ENCODE measurements at regions not wholly inside any gene's neighbourhood (a gene's known extent, or its start where the extent isn't known, plus 50 kb on each side); places are given as distances from the start of the nearest gene placed in this dataset.

GRCh38 chr6:40336940-40337760 lies 250.0 kb downstream of the LRFN2 start:
- no peaks in the 10 kb centered on the region for H3K36me3 ChIP-seq (replicated peaks; ENCODE audit: insufficient read depth, low read depth)
- no peak overlapping the region for H2AFZ ChIP-seq
- no peak overlapping the region for H3K27ac ChIP-seq
- no peak for TF ChIP-seq EZH2phosphoT487 (IDR thresholded peaks at IDR 0.05; ENCODE audit: low read depth, severe bottlenecking, unreplicated experiment)
- no peak for TF ChIP-seq CTCF (IDR thresholded peaks at IDR 0.05; ENCODE audit: poor library complexity)
- TF ChIP-seq EZH2 (IDR thresholded peaks at IDR 0.05; ENCODE audit: borderline replicate concordance): no peak
- H3K4me3 ChIP-seq: no peak overlapping the region
- H3K9me2 ChIP-seq (replicated peaks; ENCODE audit: insufficient read depth): no peaks in the 10 kb centered on the region
- WGBS (ENCODE audit: low lambda C conversion rate, missing lambda C conversion rate): 90% methylated on average over 10 of the region's 10 CpGs
- H3K27me3 ChIP-seq: peaks cover 38% of the 10 kb centered on the region
- DNase-seq (ENCODE audit: low spot score): no peak
- no peaks in the 10 kb centered on the region for H3K79me2 ChIP-seq
- no peaks in the 10 kb centered on the region for H4K20me1 ChIP-seq (ENCODE audit: insufficient read depth, poor library complexity, severe bottlenecking)
- H3K9me3 ChIP-seq (ENCODE audit: low read depth): no peaks in the 10 kb centered on the region
- H3K4me1 ChIP-seq (ENCODE audit: insufficient read depth): no peaks in the 10 kb centered on the region
- no peak overlapping the region for H3K4me2 ChIP-seq

- WGBS (ENCODE audit: low lambda C conversion rate, missing lambda C conversion rate): 93% methylated on average over 1 of the region's 1 CpG
- H3K79me2 ChIP-seq: no peaks in the 10 kb centered on the region
- no peaks in the 10 kb centered on the region for H3K4me1 ChIP-seq (ENCODE audit: insufficient read depth)
- no peaks in the 10 kb centered on the region for H3K9me2 ChIP-seq (replicated peaks; ENCODE audit: insufficient read depth)
- H3K36me3 ChIP-seq (replicated peaks; ENCODE audit: insufficient read depth, low read depth): no peaks in the 10 kb centered on the region
- TF ChIP-seq EZH2phosphoT487 (IDR thresholded peaks at IDR 0.05; ENCODE audit: low read depth, severe bottlenecking, unreplicated experiment) (no peak), CTCF (IDR thresholded peaks at IDR 0.05; ENCODE audit: poor library complexity) (no peak), EZH2 (IDR thresholded peaks at IDR 0.05; ENCODE audit: borderline replicate concordance) (no peak)
- no peak for DNase-seq (ENCODE audit: low spot score)
- H3K27me3 ChIP-seq: peaks cover 47% of the 10 kb centered on the region
- H4K20me1 ChIP-seq (ENCODE audit: insufficient read depth, poor library complexity, severe bottlenecking): no peaks in the 10 kb centered on the region
- no peak overlapping the region for H2AFZ ChIP-seq
- H3K9me3 ChIP-seq (ENCODE audit: low read depth): no peaks in the 10 kb centered on the region
- no peak overlapping the region for H3K27ac ChIP-seq
- H3K4me3 ChIP-seq: no peak overlapping the region
- no peak overlapping the region for H3K4me2 ChIP-seq
These were observed 250.9 kb downstream of the LRFN2 start for GRCh38 chr6:40336296-40336695.

- TF ChIP-seq EZH2phosphoT487 (IDR thresholded peaks at IDR 0.05; ENCODE audit: low read depth, severe bottlenecking, unreplicated experiment) (no peak), EZH2 (IDR thresholded peaks at IDR 0.05; ENCODE audit: borderline replicate concordance) (no peak), CTCF (IDR thresholded peaks at IDR 0.05; ENCODE audit: poor library complexity) (no peak)
- no peaks in the 10 kb centered on the region for H3K4me1 ChIP-seq (ENCODE audit: insufficient read depth)
- H3K4me2 ChIP-seq: no peak overlapping the region
These were observed 252.5 kb downstream of the LRFN2 start for GRCh38 chr6:40334496-40335270.

More at GRCh38 chr6:40334496-40335270, 252.5 kb downstream of the LRFN2 start:
- no peaks in the 10 kb centered on the region for H3K9me2 ChIP-seq (replicated peaks; ENCODE audit: insufficient read depth)
- H4K20me1 ChIP-seq (ENCODE audit: insufficient read depth, poor library complexity, severe bottlenecking): no peaks in the 10 kb centered on the region
- WGBS (ENCODE audit: low lambda C conversion rate, missing lambda C conversion rate): 53% methylated on average over 5 of the region's 5 CpGs
- peaks cover 62% of the 10 kb centered on the region for H3K27me3 ChIP-seq
- no peak for DNase-seq (ENCODE audit: low spot score)
- H3K79me2 ChIP-seq: no peaks in the 10 kb centered on the region
- no peak overlapping the region for H3K4me3 ChIP-seq
- no peaks in the 10 kb centered on the region for H3K9me3 ChIP-seq (ENCODE audit: low read depth)
- no peak overlapping the region for H2AFZ ChIP-seq
- no peak overlapping the region for H3K27ac ChIP-seq
- H3K36me3 ChIP-seq (replicated peaks; ENCODE audit: insufficient read depth, low read depth): no peaks in the 10 kb centered on the region
